OCI-LY1 (cell line): ENCODE measurements at regions not wholly inside any gene's neighbourhood (a gene's known extent, or its start where the extent isn't known, plus 50 kb on each side); places are given as distances from the start of the nearest gene placed in this dataset.

Experiments
- H2AFZ ChIP-seq: fragments of 200-600 bp; sonication (generic), shearing (Covaris generic); 2 replicates; pipeline ENCODE4 v1.6.0; 2014; ENCODE audit warnings: antibody characterized with exemption, mild to moderate bottlenecking, low read length
- H3F3A ChIP-seq: fragments of 200-600 bp; sonication (generic), shearing (Covaris generic); 2 replicates; pipeline ENCODE4 v1.6.0; 2014; ENCODE audit warnings: mild to moderate bottlenecking, antibody characterized with exemption, low read length, moderate library complexity; ENCODE audit not compliant: insufficient read depth
- H3K27ac ChIP-seq: fragments of 200-600 bp; sonication (generic); 2 replicates; pipeline ENCODE4 v1.5.1; 2014; ENCODE audit warnings: low read length, mixed run types, mild to moderate bottlenecking, low read depth; ENCODE audit not compliant: poor library complexity, severe bottlenecking
- H3K27me3 ChIP-seq: fragments of 200-600 bp; sonication (generic); 2 replicates; pipeline ENCODE4 v1.6.0; 2014; ENCODE audit warnings: antibody characterized with exemption, mild to moderate bottlenecking, low read length, moderate library complexity; ENCODE audit not compliant: insufficient read depth
- H3K36me3 ChIP-seq: fragments of 200-600 bp; sonication (generic); 2 replicates; pipeline ENCODE4 v1.6.1; 2014; ENCODE audit warnings: mild to moderate bottlenecking, antibody characterized with exemption, low read length, moderate library complexity, mixed read lengths; ENCODE audit not compliant: insufficient read depth
- H3K4me1 ChIP-seq: fragments of 200-600 bp; sonication (generic); 2 replicates; pipeline ENCODE4 v1.5.1; 2014; ENCODE audit warnings: mild to moderate bottlenecking, low read length, moderate library complexity; ENCODE audit not compliant: insufficient read depth, severe bottlenecking
- H3K4me2 ChIP-seq: fragments of 200-600 bp; sonication (generic), shearing (Covaris generic); 2 replicates; pipeline ENCODE4 v1.6.1; 2014; ENCODE audit warnings: low read length
- H3K4me3 ChIP-seq: fragments of 200-600 bp; sonication (generic); 2 replicates; pipeline ENCODE4 v1.5.1; 2014; ENCODE audit warnings: low read length, low read depth, mild to moderate bottlenecking, mixed read lengths; ENCODE audit not compliant: poor library complexity, severe bottlenecking
- H3K79me2 ChIP-seq: fragments of 200-600 bp; shearing (Covaris generic); 2 replicates; pipeline ENCODE4 v1.6.1; 2016; ENCODE audit warnings: mixed run types, low read length, mixed read lengths; ENCODE audit not compliant: insufficient read depth
- H3K9ac ChIP-seq: fragments of 200-600 bp; sonication (generic), shearing (Covaris generic); 2 replicates; pipeline ENCODE4 v1.6.1; 2014; ENCODE audit warnings: mild to moderate bottlenecking, low read length, mixed read lengths
- H3K9me2 ChIP-seq: fragments of 200-600 bp; sonication (generic), shearing (Covaris generic); 2 replicates; pipeline ENCODE4 v1.6.1; 2014; ENCODE audit warnings: low read depth, mild to moderate bottlenecking, low read length, mixed read lengths
- H3K9me3 ChIP-seq: fragments of 200-600 bp; shearing (Covaris generic); 2 replicates; pipeline ENCODE4 v1.6.1; 2014; ENCODE audit warnings: low read length, mixed read lengths
- H4K20me1 ChIP-seq: fragments of 200-600 bp; sonication (generic), shearing (Covaris generic); 2 replicates; pipeline ENCODE4 v1.6.0; 2016; ENCODE audit warnings: mild to moderate bottlenecking, low read length; ENCODE audit not compliant: insufficient read depth
- CTCF ChIP-seq: fragments of 200-600 bp; sonication (generic), shearing (Covaris generic); IDR thresholded peaks from 2 replicates; pipeline ENCODE4 v1.5.1; 2017; ENCODE audit warnings: mild to moderate bottlenecking, antibody characterized with exemption, low read length, moderate library complexity, mixed read lengths
- EZH2 ChIP-seq: fragments of 200-600 bp; sonication (generic), shearing (Covaris generic); IDR thresholded peaks from 2 replicates; pipeline ENCODE4 v1.8.0; 2017; ENCODE audit warnings: borderline replicate concordance, mixed run types, mild to moderate bottlenecking, antibody characterized with exemption, low read length, moderate library complexity, mixed read lengths

- no peak overlapping the region for H3K4me2 ChIP-seq
- H4K20me1 ChIP-seq = no peaks in the 10 kb centered on the region
- no peaks in the 10 kb centered on the region for H3K27me3 ChIP-seq
- H3K9ac ChIP-seq = no peak overlapping the region
- no peaks in the 10 kb centered on the region for H3K9me2 ChIP-seq
- H3K36me3 ChIP-seq = no peaks in the 10 kb centered on the region
- no peaks in the 10 kb centered on the region for H3K4me1 ChIP-seq
- H2AFZ ChIP-seq = no peak overlapping the region
- H3K27ac ChIP-seq = no peak overlapping the region
- no peaks in the 10 kb centered on the region for H3K9me3 ChIP-seq
- no peaks in the 10 kb centered on the region for H3K79me2 ChIP-seq
- no peaks in the 10 kb centered on the region for H3F3A ChIP-seq
- TF ChIP-seq CTCF (no peak), EZH2 (no peak)
- no peak overlapping the region for H3K4me3 ChIP-seq
Measured at GRCh38 chr18:54020156-54020745, 204.2 kb downstream of the MBD2 start.

GRCh38 chr18:54019641-54020040 is 204.8 kb downstream of the MBD2 start:
- H3K4me2 ChIP-seq = no peak overlapping the region
- no peaks in the 10 kb centered on the region for H3K9me2 ChIP-seq
- H3K79me2 ChIP-seq = no peaks in the 10 kb centered on the region
- H3K9ac ChIP-seq = no peak overlapping the region
- no peaks in the 10 kb centered on the region for H3K9me3 ChIP-seq
- no peaks in the 10 kb centered on the region for H3K4me1 ChIP-seq
- H3K36me3 ChIP-seq = no peaks in the 10 kb centered on the region
- H4K20me1 ChIP-seq = no peaks in the 10 kb centered on the region
- H3K27ac ChIP-seq = no peak overlapping the region
- no peaks in the 10 kb centered on the region for H3K27me3 ChIP-seq
- H2AFZ ChIP-seq = no peak overlapping the region
- TF ChIP-seq CTCF (no peak), EZH2 (no peak)
- no peak overlapping the region for H3K4me3 ChIP-seq
- no peaks in the 10 kb centered on the region for H3F3A ChIP-seq

GRCh38 chr18:54013452-54013851 is 211.0 kb downstream of the MBD2 start:
- Histone ChIP-seq H2AFZ (no peak overlapping the region), H3K4me2 (no peak overlapping the region), H3K27me3 (no peaks in the 10 kb centered on the region), H3K4me1 (no peaks in the 10 kb centered on the region), H3K27ac (no peak overlapping the region), H3K79me2 (no peaks in the 10 kb centered on the region), H3K9ac (no peak overlapping the region), H3K36me3 (no peaks in the 10 kb centered on the region), H3K9me2 (no peaks in the 10 kb centered on the region), H4K20me1 (no peaks in the 10 kb centered on the region), H3F3A (no peaks in the 10 kb centered on the region), H3K4me3 (no peak overlapping the region), H3K9me3 (no peaks in the 10 kb centered on the region)
- TF ChIP-seq CTCF = no peak
- TF ChIP-seq EZH2 = no peak
